Peyer's patch (tissue), 4 donors: ENCODE measurements at regions not wholly inside any gene's neighbourhood (a gene's known extent, or its start where the extent isn't known, plus 50 kb on each side); places are given as distances from the start of the nearest gene placed in this dataset.

ENCODE experiments used
- POLR2A ChIP-seq, 2 donors: fragments of 450-650 bp; IDR thresholded peaks; one replicate each; pipeline ENCODE4 v1.5.1; 2017; ENCODE audit warnings: antibody characterized with exemption in 2 of 2, mild to moderate bottlenecking in 2 of 2, moderate library complexity in 2 of 2
- TF ChIP-seq, protein P1 (sequence below), 6 experiments: fragments of 450-650 bp in 4 of 6; fragments of 200-600 bp in 2 of 6; sonication (generic) in 1 of 6; IDR thresholded peaks; one replicate each; pipeline ENCODE4 v1.5.1; 2017 to 2019; ENCODE audit warnings: antibody characterized with exemption in 6 of 6, mild to moderate bottlenecking in 3 of 6, moderate library complexity in 1 of 6

GRCh38 chr5:178808886-178809285 lies 50.9 kb upstream of the ZNF354B start:
- TF ChIP-seq, protein P1, sequence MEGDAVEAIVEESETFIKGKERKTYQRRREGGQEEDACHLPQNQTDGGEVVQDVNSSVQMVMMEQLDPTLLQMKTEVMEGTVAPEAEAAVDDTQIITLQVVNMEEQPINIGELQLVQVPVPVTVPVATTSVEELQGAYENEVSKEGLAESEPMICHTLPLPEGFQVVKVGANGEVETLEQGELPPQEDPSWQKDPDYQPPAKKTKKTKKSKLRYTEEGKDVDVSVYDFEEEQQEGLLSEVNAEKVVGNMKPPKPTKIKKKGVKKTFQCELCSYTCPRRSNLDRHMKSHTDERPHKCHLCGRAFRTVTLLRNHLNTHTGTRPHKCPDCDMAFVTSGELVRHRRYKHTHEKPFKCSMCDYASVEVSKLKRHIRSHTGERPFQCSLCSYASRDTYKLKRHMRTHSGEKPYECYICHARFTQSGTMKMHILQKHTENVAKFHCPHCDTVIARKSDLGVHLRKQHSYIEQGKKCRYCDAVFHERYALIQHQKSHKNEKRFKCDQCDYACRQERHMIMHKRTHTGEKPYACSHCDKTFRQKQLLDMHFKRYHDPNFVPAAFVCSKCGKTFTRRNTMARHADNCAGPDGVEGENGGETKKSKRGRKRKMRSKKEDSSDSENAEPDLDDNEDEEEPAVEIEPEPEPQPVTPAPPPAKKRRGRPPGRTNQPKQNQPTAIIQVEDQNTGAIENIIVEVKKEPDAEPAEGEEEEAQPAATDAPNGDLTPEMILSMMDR (IDR thresholded peaks at IDR 0.05), result no peak
- no peak for TF ChIP-seq POLR2A (IDR thresholded peaks at IDR 0.05)
